ENCODE measurements at regions not wholly inside any gene's neighbourhood (a gene's known extent, or its start where the extent isn't known, plus 50 kb on each side); places are given as distances from the start of the nearest gene placed in this dataset.
"Not testable (repeated sequence)": the region's sequence is repeated elsewhere in the genome, so short reads cannot be mapped to it uniquely, and the experiment has no call there.

- TF ChIP-seq CTCF (IDR thresholded peaks at IDR 0.05; ENCODE audit: insufficient read depth, low read depth, low read length): no peak
- no peak overlapping the region for H3K4me3 ChIP-seq (ENCODE audit: low read depth, low read length)
- DNase-seq (ENCODE audit: low read depth): no peak
Observed at GRCh38 chr16:9345046-9345445, 253.6 kb downstream of the HAPSTR1 start.

GRCh38 chr16:9345880-9346279 is 254.4 kb downstream of the HAPSTR1 start:
- no peak for DNase-seq (ENCODE audit: low read depth)
- no peak for TF ChIP-seq CTCF (IDR thresholded peaks at IDR 0.05; ENCODE audit: insufficient read depth, low read depth, low read length)
- no peak overlapping the region for H3K4me3 ChIP-seq (ENCODE audit: low read depth, low read length)

GRCh38 chr16:9348912-9349311 is 257.5 kb downstream of the HAPSTR1 start:
- no peak for TF ChIP-seq CTCF (IDR thresholded peaks at IDR 0.05; ENCODE audit: insufficient read depth, low read depth, low read length)
- DNase-seq (ENCODE audit: low read depth): no peak
- no peak overlapping the region for H3K4me3 ChIP-seq (ENCODE audit: low read depth, low read length)

- DNase-seq (ENCODE audit: low read depth); H3K4me3 ChIP-seq (ENCODE audit: low read depth, low read length): not testable (repeated sequence)
Observed at GRCh38 chr16:9349373-9349960, 258.0 kb downstream of the HAPSTR1 start.

- DNase-seq (ENCODE audit: low read depth): not testable (repeated sequence)
Observed at GRCh38 chr16:9350119-9350799, 258.8 kb downstream of the HAPSTR1 start.

GRCh38 chr16:9351440-9351839 is 260.0 kb downstream of the HAPSTR1 start:
- DNase-seq (ENCODE audit: low read depth): no peak
- no peak overlapping the region for H3K4me3 ChIP-seq (ENCODE audit: low read depth, low read length)
- no peak for TF ChIP-seq CTCF (IDR thresholded peaks at IDR 0.05; ENCODE audit: insufficient read depth, low read depth, low read length)

More at GRCh38 chr16:9350119-9350799, 258.8 kb downstream of the HAPSTR1 start:
- not testable (repeated sequence) for H3K4me3 ChIP-seq (ENCODE audit: low read depth, low read length)

GRCh38 chr16:9351841-9352434 is 260.5 kb downstream of the HAPSTR1 start:
- TF ChIP-seq CTCF (IDR thresholded peaks at IDR 0.05; ENCODE audit: insufficient read depth, low read depth, low read length): no peak
- DNase-seq (ENCODE audit: low read depth): no peak
- no peak overlapping the region for H3K4me3 ChIP-seq (ENCODE audit: low read depth, low read length)

GRCh38 chr16:9357829-9358228 is 266.4 kb downstream of the HAPSTR1 start:
- TF ChIP-seq CTCF (IDR thresholded peaks at IDR 0.05; ENCODE audit: insufficient read depth, low read depth, low read length): no peak
- no peak for DNase-seq (ENCODE audit: low read depth)
- H3K4me3 ChIP-seq (ENCODE audit: low read depth, low read length): no peak overlapping the region

Measured in fibroblast of villous mesenchyme (primary cell).